PC-3 (cell line): ENCODE measurements at regions not wholly inside any gene's neighbourhood (a gene's known extent, or its start where the extent isn't known, plus 50 kb on each side); places are given as distances from the start of the nearest gene placed in this dataset.

ENCODE experiments used
- ATAC-seq: fragments of 200-7000 bp; cut with Tn5 transposase; 2 replicates; pipeline ENCODE4 v1.9.1; 2020; ENCODE audit warnings: mild to moderate bottlenecking, moderate library complexity
- BruUV-seq: library from RNA; stranded (reverse); fragments of 400-500 nt; replicated peaks from 2 replicates; lab custom pipeline; 2021; lab: Mats Ljungman, UMichigan
- CTCF ChIA-PET: fragments of 300-600 bp; sonication (Branson Sonifier 250); formaldehyde crosslinking; loops from one replicate; lab custom pipeline; 2022; ENCODE audit warnings: antibody characterized with exemption; lab: Charles Lee
- POLR2A ChIA-PET: fragments of 300-600 bp; sonication (Branson Sonifier 250); formaldehyde crosslinking; loops from one replicate; lab custom pipeline; 2022; ENCODE audit warnings: antibody characterized with exemption; ENCODE audit not compliant: unreplicated experiment; lab: Charles Lee
- DNase-seq: peaks from one replicate; pipeline ENCODE4 v3.0.0-alpha.2; 2015
- H2AFZ ChIP-seq: fragments of 300-600 bp; sonication (generic); 2 replicates; pipeline ENCODE4 v1.6.0; 2016; ENCODE audit warnings: antibody characterized with exemption, low read length
- H3F3A ChIP-seq: fragments of 300-600 bp; sonication (generic); one replicate; pipeline ENCODE4 v1.6.0; 2017; ENCODE audit warnings: antibody characterized with exemption, low read length, control low read depth, mild to moderate bottlenecking; ENCODE audit not compliant: unreplicated experiment
- H3K27ac ChIP-seq: fragments of 300-600 bp; sonication (generic); 2 replicates; pipeline ENCODE4 v1.5.1; 2016; ENCODE audit warnings: mild to moderate bottlenecking, low read length
- H3K27me3 ChIP-seq: fragments of 300-600 bp; sonication (generic); 2 replicates; pipeline ENCODE4 v1.6.1; 2016; ENCODE audit warnings: low read length, mixed read lengths
- H3K36me3 ChIP-seq: fragments of 300-600 bp; sonication (generic); 2 replicates; pipeline ENCODE4 v1.6.1; 2016; ENCODE audit warnings: low read depth, mixed run types, low read length, mixed read lengths
- H3K4me1 ChIP-seq: fragments of 300-600 bp; sonication (generic); 2 replicates; pipeline ENCODE4 v1.5.1; 2016; ENCODE audit warnings: low read length; ENCODE audit not compliant: insufficient read depth
- H3K4me2 ChIP-seq: fragments of 300-600 bp; sonication (generic); 2 replicates; pipeline ENCODE4 v1.6.0; 2016; ENCODE audit warnings: low read length
- H3K4me3 ChIP-seq: fragments of 300-600 bp; sonication (generic); 2 replicates; pipeline ENCODE4 v1.5.1; 2016; ENCODE audit warnings: mild to moderate bottlenecking, low read length, mixed read lengths
- H3K79me2 ChIP-seq: fragments of 300-600 bp; sonication (generic); 2 replicates; pipeline ENCODE4 v1.6.1; 2017; ENCODE audit warnings: low read length, mixed read lengths
- H3K9ac ChIP-seq: fragments of 300-600 bp; sonication (generic); 2 replicates; pipeline ENCODE4 v1.6.0; 2016; ENCODE audit warnings: mild to moderate bottlenecking, low read length
- H3K9me2 ChIP-seq: fragments of 300-600 bp; sonication (generic); replicated peaks from 2 replicates; pipeline ENCODE4 v1.6.1; 2016; ENCODE audit warnings: mixed run types, low read length, mixed read lengths
- H3K9me3 ChIP-seq: fragments of 300-600 bp; sonication (generic); 2 replicates; pipeline ENCODE4 v1.6.1; 2016; ENCODE audit warnings: low read length, mixed read lengths
- H4K20me1 ChIP-seq: fragments of 300-600 bp; sonication (generic); 2 replicates; pipeline ENCODE4 v1.6.1; 2016; ENCODE audit warnings: low read length, mixed read lengths
- CTCF ChIP-seq: fragments of 300-600 bp; sonication (generic); conservative IDR thresholded peaks from 2 replicates; pipeline ENCODE4 v1.5.1; 2017; ENCODE audit warnings: antibody characterized with exemption, low read depth, mild to moderate bottlenecking, low read length
- EZH2 ChIP-seq: fragments of 300-600 bp; sonication (generic); IDR thresholded peaks from one replicate; pipeline ENCODE4 v1.6.1; 2017; ENCODE audit warnings: antibody characterized with exemption, mild to moderate bottlenecking, low read length; ENCODE audit not compliant: unreplicated experiment
- EZH2phosphoT487 ChIP-seq: fragments of 300-600 bp; sonication (generic); IDR thresholded peaks from 2 replicates; pipeline ENCODE4 v1.6.1; 2018; ENCODE audit warnings: mild to moderate bottlenecking, antibody characterized with exemption, low read length, borderline replicate concordance
- intact Hi-C: fragments of 100-400 bp; cut with micrococcal nuclease; formaldehyde crosslinking; loops from 2 replicates; pipeline ENCODE4 v1.9.0; 2023

GRCh38 chr1:82263396-82263795 is 462.7 kb downstream of the ADGRL2 start:
- DNase-seq (no peak), ATAC-seq (no peak)
- no peak for TF ChIP-seq CTCF
- no peak overlapping the region for H3K4me2 ChIP-seq
- no peak overlapping the region for H3K4me3 ChIP-seq
- no peaks in the 10 kb centered on the region for H3K4me1 ChIP-seq
- H3K36me3 ChIP-seq: no peaks in the 10 kb centered on the region
- H3K9me2 ChIP-seq: no peaks in the 10 kb centered on the region
- no peak overlapping the region for H3K9ac ChIP-seq
- no TSS peak for BruUV-seq
- H4K20me1 ChIP-seq: no peaks in the 10 kb centered on the region
- intact Hi-C loops: no loop called here
- ChIA-PET CTCF (no interaction called here), POLR2A (no interaction called here)
- H3K9me3 ChIP-seq: no peaks in the 10 kb centered on the region
- no peak overlapping the region for H3K27ac ChIP-seq
- H3K27me3 ChIP-seq: no peaks in the 10 kb centered on the region
- H2AFZ ChIP-seq: no peak overlapping the region
- H3K79me2 ChIP-seq: no peaks in the 10 kb centered on the region
- H3F3A ChIP-seq: no peaks in the 10 kb centered on the region

- no peaks in the 10 kb centered on the region for H3K79me2 ChIP-seq
- H2AFZ ChIP-seq: no peak overlapping the region
- H3K36me3 ChIP-seq: no peaks in the 10 kb centered on the region
- H3K4me3 ChIP-seq: no peak overlapping the region
- no peak overlapping the region for H3K4me2 ChIP-seq
- no peaks in the 10 kb centered on the region for H3F3A ChIP-seq
- ATAC-seq: no peak
- POLR2A ChIA-PET: no interaction called here
- intact Hi-C loops: no loop called here
- CTCF ChIA-PET: no interaction called here
- TF ChIP-seq EZH2: no peak
- TF ChIP-seq CTCF: no peak
- no peak for TF ChIP-seq EZH2phosphoT487
- no peaks in the 10 kb centered on the region for H3K27me3 ChIP-seq
- no peaks in the 10 kb centered on the region for H3K9me2 ChIP-seq
- no TSS peak for BruUV-seq
- no peaks in the 10 kb centered on the region for H3K9me3 ChIP-seq
- no peak for DNase-seq
- no peak overlapping the region for H3K9ac ChIP-seq
- no peaks in the 10 kb centered on the region for H4K20me1 ChIP-seq
- no peaks in the 10 kb centered on the region for H3K4me1 ChIP-seq
- no peak overlapping the region for H3K27ac ChIP-seq
Observed at GRCh38 chr1:82260666-82261065, 459.9 kb downstream of the ADGRL2 start.

- no peak overlapping the region for H3K4me2 ChIP-seq
- no peak overlapping the region for H3K9ac ChIP-seq
- no peaks in the 10 kb centered on the region for H3K27me3 ChIP-seq
- TF ChIP-seq EZH2phosphoT487 (no peak), CTCF (no peak), EZH2 (no peak)
- ChIA-PET CTCF (no interaction called here), POLR2A (no interaction called here)
- no peaks in the 10 kb centered on the region for H3F3A ChIP-seq
- no peak overlapping the region for H3K4me3 ChIP-seq
- H3K27ac ChIP-seq: no peak overlapping the region
- intact Hi-C loops: no loop called here
- H3K4me1 ChIP-seq: no peaks in the 10 kb centered on the region
- no peaks in the 10 kb centered on the region for H3K9me3 ChIP-seq
- no peaks in the 10 kb centered on the region for H3K9me2 ChIP-seq
- H2AFZ ChIP-seq: no peak overlapping the region
- H3K79me2 ChIP-seq: no peaks in the 10 kb centered on the region
- BruUV-seq: no TSS peak
- no peaks in the 10 kb centered on the region for H4K20me1 ChIP-seq
- H3K36me3 ChIP-seq: no peaks in the 10 kb centered on the region
- no peak for ATAC-seq
- no peak for DNase-seq
Observed at GRCh38 chr1:82260051-82260450, 459.3 kb downstream of the ADGRL2 start.
